Natural killer cell (primary cell): ENCODE measurements at regions not wholly inside any gene's neighbourhood (a gene's known extent, or its start where the extent isn't known, plus 50 kb on each side); places are given as distances from the start of the nearest gene placed in this dataset.

Source experiments
- ATAC-seq, 3 donors: fragments of 150-1000 bp in 2 of 3; fragments of 200-7000 bp in 1 of 3; cut with Tn5 transposase; 1 replicate in 1 of 3; 2 replicates in 2 of 3; pipeline ENCODE4 v1.10.0; 2021; ENCODE audit warnings: mild to moderate bottlenecking in 2 of 3, moderate library complexity in 2 of 3
- DNase-seq, 2 donors: peaks; one replicate each; pipeline versions ENCODE4 v3.0.0 to v3.0.0-alpha.2; 2013 to 2021; ENCODE audit warnings: mixed read lengths in 1 of 2
- H3K27ac ChIP-seq: one replicate; pipeline ENCODE4 v1.5.1; 2013; ENCODE audit warnings: mild to moderate bottlenecking, low read length
- H3K27me3 ChIP-seq: one replicate; pipeline ENCODE4 v1.6.1; 2013; ENCODE audit warnings: low read length; ENCODE audit not compliant: control insufficient read depth, insufficient read depth
- H3K36me3 ChIP-seq: one replicate; pipeline ENCODE4 v1.6.1; 2013; ENCODE audit warnings: low read length; ENCODE audit not compliant: control insufficient read depth, insufficient read depth
- H3K4me1 ChIP-seq: one replicate; pipeline ENCODE4 v1.6.1; 2013; ENCODE audit warnings: low read length; ENCODE audit not compliant: control insufficient read depth, insufficient read depth
- H3K4me3 ChIP-seq: one replicate; pipeline ENCODE4 v1.5.1; 2013; ENCODE audit warnings: low read length
- H3K9me3 ChIP-seq: one replicate; pipeline ENCODE4 v1.6.1; 2013; ENCODE audit warnings: low read length; ENCODE audit not compliant: control insufficient read depth, insufficient read depth
- H3K27ac Mint-ChIP-seq, 2 donors: one replicate each; pipeline ENCODE4 v1.8.0; 2022; ENCODE audit warnings: mild to moderate bottlenecking in 2 of 2, mixed read lengths in 2 of 2, moderate library complexity in 1 of 2
- H3K27me3 Mint-ChIP-seq, 2 donors: one replicate each; pipeline ENCODE4 v1.8.0; 2022; ENCODE audit warnings: low read depth in 2 of 2, mixed read lengths in 2 of 2
- H3K36me3 Mint-ChIP-seq: one replicate; pipeline ENCODE4 v1.8.0; 2022; ENCODE audit warnings: mixed read lengths
- H3K4me1 Mint-ChIP-seq, 2 donors: one replicate each; pipeline ENCODE4 v1.8.0; 2022; ENCODE audit warnings: mixed read lengths in 2 of 2
- H3K4me3 Mint-ChIP-seq: one replicate; pipeline ENCODE4 v1.8.0; 2022; ENCODE audit warnings: mild to moderate bottlenecking, moderate library complexity, mixed read lengths
- H3K9me3 Mint-ChIP-seq, 2 donors: one replicate each; pipeline ENCODE4 v1.8.0; 2022; ENCODE audit warnings: mixed read lengths in 2 of 2
- WGBS: methylation state at CpG from one replicate; pipeline ENCODE4 v1.1.7; 2013; ENCODE audit warnings: missing lambda C conversion rate; ENCODE audit not compliant: insufficient coverage; 5-methylcytosine and 5-hydroxymethylcytosine counted together
- intact Hi-C: fragments of 100-400 bp; cut with micrococcal nuclease; formaldehyde crosslinking; loops from one replicate; pipeline ENCODE4 v1.14.2; 2022
- TF ChIP-seq, protein P1 (sequence below): fragments of 200-600 bp; IDR thresholded peaks from one replicate; pipeline ENCODE4 v1.8.0; 2022; ENCODE audit warnings: antibody characterized with exemption

DNA sequence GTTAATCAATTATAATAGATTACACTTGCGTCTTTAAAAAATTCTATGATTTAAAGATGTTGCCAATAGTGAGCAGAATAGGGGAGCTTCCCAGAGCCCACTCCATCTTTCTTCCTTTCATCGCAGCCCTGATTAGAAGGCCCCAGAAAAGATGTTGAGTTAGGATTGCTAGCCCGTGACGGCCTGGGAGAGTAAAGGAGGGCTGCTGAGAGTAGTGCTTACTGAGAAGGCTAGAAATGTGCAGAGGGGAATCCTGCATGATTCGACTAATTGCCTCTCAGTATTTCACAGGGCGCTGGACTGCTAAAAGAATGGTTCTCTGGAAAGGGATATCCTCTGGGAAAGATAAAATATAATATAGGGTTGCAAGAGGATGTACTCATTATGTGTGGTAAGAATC is 160.5 kb downstream of the C11orf87 start:
- no peak for DNase-seq
- WGBS: 88% methylated on average over 4 of the region's 6 CpGs
- Histone ChIP-seq H3K9me3 (no peaks in the 10 kb centered on the region), H3K27ac (no peak overlapping the region), H3K27me3 (no peaks in the 10 kb centered on the region), H3K4me3 (no peak overlapping the region), H3K36me3 (no peaks in the 10 kb centered on the region), H3K4me1 (no peaks in the 10 kb centered on the region)
- no peak for ATAC-seq
- H3K4me1 Mint-ChIP-seq: no peaks in the 10 kb centered on the region
- no peak overlapping the region for H3K4me3 Mint-ChIP-seq
- H3K27me3 Mint-ChIP-seq: no peaks in the 10 kb centered on the region
- no peak overlapping the region for H3K27ac Mint-ChIP-seq
- peaks cover 0 to 4% of the 10 kb centered on the region in 2 donors for H3K9me3 Mint-ChIP-seq
- intact Hi-C loops: no loop called here
- H3K36me3 Mint-ChIP-seq: no peaks in the 10 kb centered on the region
- TF ChIP-seq, protein P1, sequence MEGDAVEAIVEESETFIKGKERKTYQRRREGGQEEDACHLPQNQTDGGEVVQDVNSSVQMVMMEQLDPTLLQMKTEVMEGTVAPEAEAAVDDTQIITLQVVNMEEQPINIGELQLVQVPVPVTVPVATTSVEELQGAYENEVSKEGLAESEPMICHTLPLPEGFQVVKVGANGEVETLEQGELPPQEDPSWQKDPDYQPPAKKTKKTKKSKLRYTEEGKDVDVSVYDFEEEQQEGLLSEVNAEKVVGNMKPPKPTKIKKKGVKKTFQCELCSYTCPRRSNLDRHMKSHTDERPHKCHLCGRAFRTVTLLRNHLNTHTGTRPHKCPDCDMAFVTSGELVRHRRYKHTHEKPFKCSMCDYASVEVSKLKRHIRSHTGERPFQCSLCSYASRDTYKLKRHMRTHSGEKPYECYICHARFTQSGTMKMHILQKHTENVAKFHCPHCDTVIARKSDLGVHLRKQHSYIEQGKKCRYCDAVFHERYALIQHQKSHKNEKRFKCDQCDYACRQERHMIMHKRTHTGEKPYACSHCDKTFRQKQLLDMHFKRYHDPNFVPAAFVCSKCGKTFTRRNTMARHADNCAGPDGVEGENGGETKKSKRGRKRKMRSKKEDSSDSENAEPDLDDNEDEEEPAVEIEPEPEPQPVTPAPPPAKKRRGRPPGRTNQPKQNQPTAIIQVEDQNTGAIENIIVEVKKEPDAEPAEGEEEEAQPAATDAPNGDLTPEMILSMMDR: no peak

GRCh38 chr11:109584001-109584972 is 162.3 kb downstream of the C11orf87 start:
- no peaks in the 10 kb centered on the region for H3K9me3 ChIP-seq
- no peak overlapping the region for H3K4me3 ChIP-seq
- H3K27ac ChIP-seq: no peak overlapping the region
- no peaks in the 10 kb centered on the region for H3K36me3 ChIP-seq
- no peaks in the 10 kb centered on the region for H3K4me1 ChIP-seq
- no peaks in the 10 kb centered on the region for H3K36me3 Mint-ChIP-seq
- no peak overlapping the region for H3K27ac Mint-ChIP-seq
- no peak for ATAC-seq
- H3K4me3 Mint-ChIP-seq: no peak overlapping the region
- WGBS: 89% methylated on average over 1 of the region's 1 CpG
- intact Hi-C loops: no loop called here
- no peak for DNase-seq
- no peaks in the 10 kb centered on the region for H3K27me3 Mint-ChIP-seq
- peaks cover 2 to 8% of the 10 kb centered on the region in 2 donors for H3K9me3 Mint-ChIP-seq
- no peaks in the 10 kb centered on the region for H3K27me3 ChIP-seq
- no peaks in the 10 kb centered on the region for H3K4me1 Mint-ChIP-seq
- TF ChIP-seq, protein P1: no peak

- TF ChIP-seq, protein P1: no peak
- H3K9me3 ChIP-seq: no peaks in the 10 kb centered on the region
- Mint-ChIP-seq H3K9me3 (peaks cover 2 to 13% of the 10 kb centered on the region in 2 donors), H3K36me3 (no peaks in the 10 kb centered on the region), H3K27me3 (no peaks in the 10 kb centered on the region), H3K4me1 (no peaks in the 10 kb centered on the region), H3K4me3 (no peak overlapping the region), H3K27ac (no peak overlapping the region)
- H3K27me3 ChIP-seq: no peaks in the 10 kb centered on the region
- 9% methylated on average over 2 of the region's 2 CpGs for WGBS
- no peaks in the 10 kb centered on the region for H3K36me3 ChIP-seq
- intact Hi-C loops: no loop called here
- ATAC-seq: no peak
- H3K27ac ChIP-seq: no peak overlapping the region
- DNase-seq: no peak
- H3K4me1 ChIP-seq: no peaks in the 10 kb centered on the region
- no peak overlapping the region for H3K4me3 ChIP-seq
Observed at GRCh38 chr11:109586789-109587188, 164.8 kb downstream of the C11orf87 start.

GRCh38 chr11:109590782-109591181 is 168.8 kb downstream of the C11orf87 start:
- intact Hi-C loops: no loop called here
- H3K27me3 Mint-ChIP-seq: no peaks in the 10 kb centered on the region
- no peak for ATAC-seq
- Histone ChIP-seq H3K4me3 (no peak overlapping the region), H3K36me3 (no peaks in the 10 kb centered on the region), H3K27me3 (no peaks in the 10 kb centered on the region), H3K27ac (no peak overlapping the region), H3K9me3 (no peaks in the 10 kb centered on the region), H3K4me1 (no peaks in the 10 kb centered on the region)
- peaks cover 2 to 13% of the 10 kb centered on the region in 2 donors for H3K9me3 Mint-ChIP-seq
- H3K36me3 Mint-ChIP-seq: no peaks in the 10 kb centered on the region
- no peaks in the 10 kb centered on the region for H3K4me1 Mint-ChIP-seq
- DNase-seq: no peak
- TF ChIP-seq, protein P1: no peak
- no peak overlapping the region for H3K27ac Mint-ChIP-seq
- no peak overlapping the region for H3K4me3 Mint-ChIP-seq
